Body of pancreas (tissue), 4 donors: ENCODE measurements at regions not wholly inside any gene's neighbourhood (a gene's known extent, or its start where the extent isn't known, plus 50 kb on each side); places are given as distances from the start of the nearest gene placed in this dataset.

Source experiments
- ATAC-seq: fragments of 150-250 bp; one replicate; pipeline ENCODE4 v1.9.1; 2016
- DNase-seq, 4 donors: peaks; one replicate each; pipeline ENCODE4 v3.0.0-alpha.2; 2019
- H3K27ac ChIP-seq, 4 donors: fragments of 200-600 bp; sonication (generic); 1 replicate in 3 of 4; 2 replicates in 1 of 4; pipeline versions ENCODE4 v1.5.1 to v1.6.1; 2016 to 2019; ENCODE audit warnings: mild to moderate bottlenecking in 1 of 4, mixed read lengths in 1 of 4, moderate library complexity in 1 of 4
- H3K27me3 ChIP-seq, 2 donors: fragments of 200-600 bp; sonication (generic); one replicate each; pipeline ENCODE4 v1.6.0; 2016; ENCODE audit warnings: mild to moderate bottlenecking in 1 of 2
- H3K36me3 ChIP-seq, 2 donors: fragments of 200-600 bp; sonication (generic); replicated peaks in 1 of 2; 2 replicates each; pipeline ENCODE4 v1.5.1; 2016; ENCODE audit warnings: low read depth in 2 of 2; ENCODE audit not compliant: insufficient read depth in 1 of 2
- H3K4me1 ChIP-seq: fragments of 200-600 bp; sonication (generic); one replicate; pipeline ENCODE4 v1.6.0; 2016
- H3K4me3 ChIP-seq, 2 donors: fragments of 200-600 bp; sonication (generic); 1 replicate in 1 of 2; 2 replicates in 1 of 2; pipeline ENCODE4 v1.5.1; 2016 to 2019
- H3K9me3 ChIP-seq, 3 donors: fragments of 200-600 bp; sonication (generic); 1 replicate in 2 of 3; 2 replicates in 1 of 3; pipeline ENCODE4 v1.5.1; 2016
- CTCF ChIP-seq, 7 experiments: fragments of 450-650 bp in 4 of 7; fragments of 200-600 bp in 3 of 7; sonication (generic) in 3 of 7; IDR thresholded peaks; one replicate each; pipeline ENCODE4 v1.5.1; 2016 to 2019; ENCODE audit warnings: antibody characterized with exemption in 7 of 7
- POLR2A ChIP-seq, 3 donors: fragments of 450-650 bp; IDR thresholded peaks; one replicate each; pipeline ENCODE4 v1.6.1; 2016; ENCODE audit warnings: antibody characterized with exemption in 3 of 3, mild to moderate bottlenecking in 2 of 3
- WGBS, 2 donors: methylation state at CpG; one replicate each; pipeline ENCODE4 v1.1.5; 2017; 5-methylcytosine and 5-hydroxymethylcytosine counted together
- intact Hi-C: fragments of 100-400 bp; cut with DNase I; formaldehyde crosslinking; loops from one replicate; pipeline ENCODE4 v1.15.1; 2023

- intact Hi-C loops = no loop called here
- Histone ChIP-seq H3K27me3 (no peaks in the 10 kb centered on the region), H3K36me3 (no peaks in the 10 kb centered on the region), H3K4me1 (no peaks in the 10 kb centered on the region), H3K4me3 (no peak overlapping the region), H3K27ac (no peak overlapping the region), H3K9me3 (no peaks in the 10 kb centered on the region)
- no peak for ATAC-seq
- no peak for TF ChIP-seq CTCF (IDR thresholded peaks at IDR 0.05)
- TF ChIP-seq POLR2A (IDR thresholded peaks at IDR 0.05) = no peak
- no peak for DNase-seq
Observed at GRCh38 chr1:79325705-79326104, 319.2 kb upstream of the ADGRL4 start.

GRCh38 chr1:79325126-79325525, 318.6 kb upstream of the ADGRL4 start:
- TF ChIP-seq CTCF (IDR thresholded peaks at IDR 0.05) = no peak
- no peak for TF ChIP-seq POLR2A (IDR thresholded peaks at IDR 0.05)
- Histone ChIP-seq H3K36me3 (no peaks in the 10 kb centered on the region), H3K4me1 (no peaks in the 10 kb centered on the region), H3K4me3 (no peak overlapping the region), H3K9me3 (no peaks in the 10 kb centered on the region), H3K27me3 (no peaks in the 10 kb centered on the region), H3K27ac (no peak overlapping the region)
- intact Hi-C loops = no loop called here
- ATAC-seq (no peak), DNase-seq (no peak)
- WGBS, 2 donors = 79 to 86% methylated on average over 2 of the region's 2 CpGs

- TF ChIP-seq CTCF (IDR thresholded peaks at IDR 0.05) (no peak), POLR2A (IDR thresholded peaks at IDR 0.05) (no peak)
- no peaks in the 10 kb centered on the region for H3K36me3 ChIP-seq
- H3K27ac ChIP-seq = no peak overlapping the region
- ATAC-seq = no peak
- intact Hi-C loops = no loop called here
- DNase-seq = no peak
- no peaks in the 10 kb centered on the region for H3K4me1 ChIP-seq
- 10 to 32% methylated on average over 1 of the region's 1 CpG for WGBS, 2 donors
- H3K4me3 ChIP-seq = no peak overlapping the region
- H3K27me3 ChIP-seq = no peaks in the 10 kb centered on the region
- H3K9me3 ChIP-seq = no peaks in the 10 kb centered on the region
Observed at GRCh38 chr1:79323239-79324025, 316.9 kb upstream of the ADGRL4 start.

- Histone ChIP-seq H3K27me3 (no peaks in the 10 kb centered on the region), H3K9me3 (no peaks in the 10 kb centered on the region), H3K4me3 (no peak overlapping the region), H3K4me1 (no peaks in the 10 kb centered on the region), H3K36me3 (no peaks in the 10 kb centered on the region), H3K27ac (no peak overlapping the region)
- ATAC-seq (no peak), DNase-seq (no peak)
- intact Hi-C loops = no loop called here
- WGBS, 2 donors = 75 to 82% methylated on average over 5 of the region's 5 CpGs
- no peak for TF ChIP-seq POLR2A (IDR thresholded peaks at IDR 0.05)
- no peak for TF ChIP-seq CTCF (IDR thresholded peaks at IDR 0.05)
Observed at GRCh38 chr1:79322511-79323027, 316.0 kb upstream of the ADGRL4 start.

GRCh38 chr1:79312438-79312837, 305.9 kb upstream of the ADGRL4 start:
- TF ChIP-seq CTCF (IDR thresholded peaks at IDR 0.05) (no peak), POLR2A (IDR thresholded peaks at IDR 0.05) (no peak)
- Histone ChIP-seq H3K4me3 (no peak overlapping the region), H3K27me3 (no peaks in the 10 kb centered on the region), H3K27ac (no peak overlapping the region), H3K9me3 (no peaks in the 10 kb centered on the region), H3K4me1 (no peaks in the 10 kb centered on the region), H3K36me3 (no peaks in the 10 kb centered on the region)
- no peak for ATAC-seq
- intact Hi-C loops = no loop called here
- no peak for DNase-seq
